ENCODE measurements at regions not wholly inside any gene's neighbourhood (a gene's known extent, or its start where the extent isn't known, plus 50 kb on each side); places are given as distances from the start of the nearest gene placed in this dataset.

DNA sequence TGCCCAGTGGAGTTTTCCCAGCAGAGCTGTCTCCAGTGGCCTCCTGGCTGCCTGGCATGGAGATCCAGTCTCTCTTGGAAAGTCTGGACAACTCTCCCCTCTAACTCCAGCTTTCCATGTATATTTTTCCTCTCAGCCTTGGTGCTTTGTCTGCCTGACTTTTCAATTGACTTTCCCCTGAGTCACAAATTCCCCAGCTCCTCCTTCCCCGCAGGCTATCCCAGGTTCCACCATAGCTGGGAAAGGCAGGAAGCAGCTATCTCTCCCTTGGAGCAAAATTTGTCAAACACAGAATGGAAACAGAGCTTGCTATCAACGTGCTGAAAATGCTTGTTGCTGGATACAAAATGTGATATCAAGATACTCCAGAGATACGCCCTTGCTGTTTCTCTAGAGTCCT lies 384.8 kb downstream of the TMEM135 start:
- Mint-ChIP-seq H3K36me3 (no peaks in the 10 kb centered on the region), H3K9me3 (no peaks in the 10 kb centered on the region), H3K4me1 (no peaks in the 10 kb centered on the region), H3K4me3 (no peak overlapping the region), H3K27ac (no peak overlapping the region), H3K27me3 (ENCODE audit: low read depth) (peaks cover 1% of the 10 kb centered on the region)
- TF ChIP-seq CTCF (IDR thresholded peaks at IDR 0.05; ENCODE audit: unreplicated experiment): no peak
- no peak for DNase-seq (ENCODE audit: low spot score in 2 of 2, unreplicated experiment in 2 of 2)

- Mint-ChIP-seq H3K4me1 (no peaks in the 10 kb centered on the region), H3K27me3 (ENCODE audit: low read depth) (peaks cover 1% of the 10 kb centered on the region), H3K9me3 (no peaks in the 10 kb centered on the region), H3K27ac (no peak overlapping the region), H3K36me3 (no peaks in the 10 kb centered on the region), H3K4me3 (no peak overlapping the region)
- DNase-seq (ENCODE audit: low spot score in 2 of 2, unreplicated experiment in 2 of 2): no peak
- peak; percentile 84 for TF ChIP-seq CTCF (IDR thresholded peaks at IDR 0.05; ENCODE audit: unreplicated experiment)
Measured at GRCh38 chr11:87421422-87421821, 383.7 kb downstream of the TMEM135 start.

- peaks cover 17% of the 10 kb centered on the region for H3K9me3 Mint-ChIP-seq
- no peak for TF ChIP-seq CTCF (IDR thresholded peaks at IDR 0.05; ENCODE audit: unreplicated experiment)
- no peak for DNase-seq (ENCODE audit: low spot score in 2 of 2, unreplicated experiment in 2 of 2)
- H3K27me3 Mint-ChIP-seq (ENCODE audit: low read depth): no peaks in the 10 kb centered on the region
- H3K4me1 Mint-ChIP-seq: no peaks in the 10 kb centered on the region
- no peak overlapping the region for H3K4me3 Mint-ChIP-seq
- H3K27ac Mint-ChIP-seq: no peak overlapping the region
- H3K36me3 Mint-ChIP-seq: no peaks in the 10 kb centered on the region
Measured at GRCh38 chr11:87417951-87418350, 380.2 kb downstream of the TMEM135 start.

- peaks cover 3% of the 10 kb centered on the region for H3K4me1 Mint-ChIP-seq
- peaks cover 9% of the 10 kb centered on the region for H3K9me3 Mint-ChIP-seq
- no peak for TF ChIP-seq CTCF (IDR thresholded peaks at IDR 0.05; ENCODE audit: unreplicated experiment)
- no peaks in the 10 kb centered on the region for H3K27me3 Mint-ChIP-seq (ENCODE audit: low read depth)
- no peak overlapping the region for H3K27ac Mint-ChIP-seq
- no peak for DNase-seq (ENCODE audit: low spot score in 2 of 2, unreplicated experiment in 2 of 2)
- H3K36me3 Mint-ChIP-seq: no peaks in the 10 kb centered on the region
- no peak overlapping the region for H3K4me3 Mint-ChIP-seq
Measured at GRCh38 chr11:87405843-87406242, 368.1 kb downstream of the TMEM135 start.

DNA sequence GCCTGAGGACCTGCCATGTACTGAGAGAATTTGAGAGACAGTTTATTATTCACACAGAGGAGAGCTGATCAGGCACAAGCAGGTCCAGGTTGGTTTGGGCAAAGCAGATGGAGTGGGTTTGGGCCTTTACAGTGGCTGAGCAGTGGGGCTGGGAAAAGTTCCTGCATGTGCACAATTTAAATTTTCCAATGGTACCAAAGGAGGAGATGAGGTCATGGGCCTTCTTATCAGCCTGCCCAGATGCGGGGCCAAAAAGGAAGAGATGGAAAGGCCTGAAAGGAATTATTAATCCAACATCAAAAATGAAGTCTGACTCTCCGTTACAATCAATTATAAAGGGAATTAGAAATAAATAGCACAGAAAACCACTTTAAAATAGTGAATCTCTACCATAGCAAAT lies 367.6 kb downstream of the TMEM135 start:
- Mint-ChIP-seq H3K27me3 (ENCODE audit: low read depth) (no peaks in the 10 kb centered on the region), H3K27ac (no peak overlapping the region), H3K4me1 (peaks cover 3% of the 10 kb centered on the region), H3K36me3 (no peaks in the 10 kb centered on the region), H3K4me3 (no peak overlapping the region), H3K9me3 (peaks cover 9% of the 10 kb centered on the region)
- no peak for TF ChIP-seq CTCF (IDR thresholded peaks at IDR 0.05; ENCODE audit: unreplicated experiment)
- DNase-seq (ENCODE audit: low spot score in 2 of 2, unreplicated experiment in 2 of 2): no peak

DNA sequence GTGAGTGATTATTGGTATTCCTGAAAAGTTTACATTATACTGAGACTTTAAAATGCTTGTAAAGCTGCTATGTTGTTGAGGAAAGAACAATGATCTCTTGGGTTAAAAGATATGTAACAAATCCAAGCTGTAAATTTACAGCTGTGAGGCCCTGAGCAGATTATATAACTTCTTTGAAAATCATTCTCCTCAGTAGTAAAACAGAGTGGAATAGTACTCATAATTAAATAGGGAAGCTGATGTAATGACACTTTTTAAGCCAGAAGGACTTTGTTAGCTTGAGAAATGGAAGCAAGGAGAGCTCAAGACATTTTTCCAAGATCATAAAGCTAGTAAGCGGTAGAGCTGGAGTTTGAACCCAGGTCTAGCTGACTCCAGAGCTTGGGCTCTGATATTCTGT lies 363.9 kb downstream of the TMEM135 start:
- no peak overlapping the region for H3K27ac Mint-ChIP-seq
- no peaks in the 10 kb centered on the region for H3K27me3 Mint-ChIP-seq (ENCODE audit: low read depth)
- H3K36me3 Mint-ChIP-seq: no peaks in the 10 kb centered on the region
- peaks cover 10% of the 10 kb centered on the region for H3K9me3 Mint-ChIP-seq
- H3K4me1 Mint-ChIP-seq: no peaks in the 10 kb centered on the region
- H3K4me3 Mint-ChIP-seq: no peak overlapping the region
- DNase-seq (ENCODE audit: low spot score in 2 of 2, unreplicated experiment in 2 of 2): no peak
- TF ChIP-seq CTCF (IDR thresholded peaks at IDR 0.05; ENCODE audit: unreplicated experiment): no peak

All from mesothelial cell of epicardium (in vitro differentiated cells).